HG03460 (cell line): ENCODE measurements at regions not wholly inside any gene's neighbourhood (a gene's known extent, or its start where the extent isn't known, plus 50 kb on each side); places are given as distances from the start of the nearest gene placed in this dataset.
"Not testable (repeated sequence)": the region's sequence is repeated elsewhere in the genome, so short reads cannot be mapped to it uniquely, and the experiment has no call there.

Source experiments
- ATAC-seq: cut with Tn5 transposase; IDR thresholded peaks from one replicate; pipeline ENCODE4 v1.9.1; 2021; ENCODE audit not compliant: unreplicated experiment

- ATAC-seq: no peak
These were observed 493.2 kb downstream of the ZEB2 start for GRCh38 chr2:144026753-144027152.

- ATAC-seq: no peak
These were observed 499.9 kb downstream of the ZEB2 start for GRCh38 chr2:144020047-144020446.

GRCh38 chr2:144015655-144016245, 504.2 kb downstream of the ZEB2 start:
- no peak for ATAC-seq

GRCh38 chr2:144015036-144015435, 504.9 kb downstream of the ZEB2 start:
- no peak for ATAC-seq

GRCh38 chr2:144014103-144014502, 505.8 kb downstream of the ZEB2 start:
- no peak for ATAC-seq

- no peak for ATAC-seq
These were observed 507.6 kb downstream of the ZEB2 start for GRCh38 chr2:144012304-144012703.

- ATAC-seq: no peak
These were observed 508.4 kb downstream of the ZEB2 start for GRCh38 chr2:144011553-144011952.

GRCh38 chr2:144011098-144011497, 508.8 kb downstream of the ZEB2 start:
- no peak for ATAC-seq

- ATAC-seq: no peak
These were observed 509.7 kb downstream of the ZEB2 start for GRCh38 chr2:144010096-144010836.

- ATAC-seq: no peak
These were observed 513.8 kb downstream of the ZEB2 start for GRCh38 chr2:144006139-144006538.

- no peak for ATAC-seq
These were observed 515.2 kb downstream of the ZEB2 start for GRCh38 chr2:144004742-144005141.

- ATAC-seq: no peak
These were observed 516.4 kb downstream of the ZEB2 start for GRCh38 chr2:144003460-144004075.

- no peak for ATAC-seq
These were observed 522.9 kb downstream of the ZEB2 start for GRCh38 chr2:143996974-143997373.

GRCh38 chr2:143994961-143995360, 525.0 kb downstream of the ZEB2 start:
- no peak for ATAC-seq

GRCh38 chr2:143991596-143991995, 528.3 kb downstream of the ZEB2 start:
- ATAC-seq: not testable (repeated sequence)

- ATAC-seq: no peak
These were observed 531.8 kb downstream of the ZEB2 start for GRCh38 chr2:143988082-143988481.

GRCh38 chr2:143981428-143981827, 538.5 kb downstream of the ZEB2 start:
- no peak for ATAC-seq

- no peak for ATAC-seq
These were observed 542.6 kb downstream of the ZEB2 start for GRCh38 chr2:143977356-143977755.

GRCh38 chr2:143975216-143975615, 544.7 kb downstream of the ZEB2 start:
- no peak for ATAC-seq

- no peak for ATAC-seq
These were observed 545.7 kb downstream of the ZEB2 start for GRCh38 chr2:143974262-143974661.

GRCh38 chr2:143968860-143969259, 551.1 kb downstream of the ZEB2 start:
- no peak for ATAC-seq

GRCh38 chr2:143968360-143968759, 551.6 kb downstream of the ZEB2 start:
- ATAC-seq: no peak
